H9 (cell line): ENCODE measurements at regions not wholly inside any gene's neighbourhood (a gene's known extent, or its start where the extent isn't known, plus 50 kb on each side); places are given as distances from the start of the nearest gene placed in this dataset.

Experiments
- DNase-seq: peaks from one replicate; pipeline ENCODE4 v3.0.0-alpha.2; 2017
- H2AFZ ChIP-seq: one replicate; pipeline ENCODE4 v1.6.1; 2013; ENCODE audit warnings: mild to moderate bottlenecking, low read length, control low read depth, moderate library complexity
- H2AK5ac ChIP-seq: 2 replicates; pipeline ENCODE4 v1.6.1; 2013; ENCODE audit warnings: low read length, control low read depth, mixed read lengths; ENCODE audit not compliant: insufficient read length
- H2BK120ac ChIP-seq: one replicate; pipeline ENCODE4 v1.6.1; 2013; ENCODE audit warnings: low read depth, mild to moderate bottlenecking, low read length, control low read depth, inconsistent platforms; ENCODE audit not compliant: poor library complexity, severe bottlenecking
- H2BK12ac ChIP-seq: 2 replicates; pipeline ENCODE4 v1.6.1; 2013; ENCODE audit warnings: low read length, control low read depth, mixed read lengths, low read depth; ENCODE audit not compliant: insufficient read length
- H2BK15ac ChIP-seq: 2 replicates; pipeline ENCODE4 v1.6.1; 2013; ENCODE audit warnings: low read depth, low read length, control low read depth
- H2BK20ac ChIP-seq: one replicate; pipeline ENCODE4 v1.6.1; 2013; ENCODE audit warnings: low read depth, mild to moderate bottlenecking, low read length, control low read depth, inconsistent platforms; ENCODE audit not compliant: poor library complexity, severe bottlenecking
- H2BK5ac ChIP-seq: 2 replicates; pipeline ENCODE4 v1.6.1; 2013; ENCODE audit warnings: low read length, control low read depth, mixed read lengths; ENCODE audit not compliant: insufficient read length
- H3K14ac ChIP-seq: 2 replicates; pipeline ENCODE4 v1.6.1; 2013; ENCODE audit warnings: low read length, control low read depth; ENCODE audit not compliant: insufficient read depth
- H3K18ac ChIP-seq: 2 replicates; pipeline ENCODE4 v1.6.1; 2013; ENCODE audit warnings: low read depth, mild to moderate bottlenecking, mixed read lengths, low read length, control low read depth; ENCODE audit not compliant: insufficient read length
- H3K23ac ChIP-seq: 2 replicates; pipeline ENCODE4 v1.6.1; 2013; ENCODE audit warnings: low read length, control low read depth, mixed read lengths, low read depth; ENCODE audit not compliant: insufficient read length
- H3K23me2 ChIP-seq: 2 replicates; pipeline ENCODE4 v1.6.1; 2013; ENCODE audit warnings: low read depth, mild to moderate bottlenecking, mixed read lengths, low read length, control low read depth; ENCODE audit not compliant: insufficient read length, poor library complexity, severe bottlenecking
- H3K27ac ChIP-seq: 2 replicates; pipeline ENCODE4 v1.5.1; 2013; ENCODE audit warnings: low read length, control low read depth, mixed read lengths, low read depth; ENCODE audit not compliant: insufficient read length
- H3K27me3 ChIP-seq: 2 replicates; pipeline ENCODE4 v1.6.1; 2013; ENCODE audit warnings: low read length, control low read depth, inconsistent platforms; ENCODE audit not compliant: insufficient read depth
- H3K4ac ChIP-seq: 2 replicates; pipeline ENCODE4 v1.6.1; 2013; ENCODE audit warnings: low read depth, mild to moderate bottlenecking, control low read depth, inconsistent platforms, low read length, moderate library complexity
- H3K4me1 ChIP-seq: 2 replicates; pipeline ENCODE4 v1.6.1; 2013; ENCODE audit warnings: low read length, control low read depth, inconsistent platforms; ENCODE audit not compliant: insufficient read depth
- H3K4me2 ChIP-seq: 2 replicates; pipeline ENCODE4 v1.6.1; 2013; ENCODE audit warnings: low read length, control low read depth, mixed read lengths; ENCODE audit not compliant: insufficient read length, insufficient read depth
- H3K56ac ChIP-seq: 2 replicates; pipeline ENCODE4 v1.6.1; 2013; ENCODE audit warnings: low read depth, mild to moderate bottlenecking, mixed read lengths, low read length, control low read depth; ENCODE audit not compliant: insufficient read length
- H3K79me1 ChIP-seq: 2 replicates; pipeline ENCODE4 v1.6.1; 2013; ENCODE audit warnings: low read depth, mild to moderate bottlenecking, moderate library complexity, low read length, control low read depth, inconsistent platforms; ENCODE audit not compliant: insufficient read depth, poor library complexity, severe bottlenecking
- H3K79me2 ChIP-seq: 2 replicates; pipeline ENCODE4 v1.6.1; 2013; ENCODE audit warnings: low read length, control low read depth, inconsistent platforms; ENCODE audit not compliant: insufficient read depth
- H3K9ac ChIP-seq: 2 replicates; pipeline ENCODE4 v1.6.1; 2013; ENCODE audit warnings: low read length, control low read depth, mixed read lengths; ENCODE audit not compliant: insufficient read length; ENCODE audit errors: extremely low read depth
- H3K9me3 ChIP-seq: one replicate; pipeline ENCODE4 v1.6.1; 2013; ENCODE audit warnings: low read depth, low read length, inconsistent platforms; ENCODE audit not compliant: control insufficient read depth
- H3T11ph ChIP-seq: one replicate; pipeline ENCODE4 v1.6.1; 2013; ENCODE audit warnings: mild to moderate bottlenecking, low read length, control low read depth, inconsistent platforms
- H4K20me1 ChIP-seq: one replicate; pipeline ENCODE4 v1.6.1; 2013; ENCODE audit not compliant: control insufficient read depth, insufficient read length, insufficient read depth
- H4K5ac ChIP-seq: 2 replicates; pipeline ENCODE4 v1.6.1; 2013; ENCODE audit warnings: low read depth, mild to moderate bottlenecking, mixed read lengths, low read length, control low read depth; ENCODE audit not compliant: insufficient read length
- H4K8ac ChIP-seq: replicated peaks from 2 replicates; pipeline ENCODE4 v1.6.1; 2013; ENCODE audit warnings: low read length, control low read depth, mixed read lengths, low read depth; ENCODE audit not compliant: insufficient read length
- H4K91ac ChIP-seq: 2 replicates; pipeline ENCODE4 v1.6.1; 2013; ENCODE audit warnings: low read depth, mild to moderate bottlenecking, moderate library complexity, mixed read lengths, low read length, control low read depth; ENCODE audit not compliant: insufficient read length
- H3K27ac Mint-ChIP-seq, 3 experiments: 2 replicates in 2 of 3; 3 replicates in 1 of 3; pipeline ENCODE4 v1.8.0; 2020 to 2021; ENCODE audit warnings: mixed read lengths in 3 of 3, mild to moderate bottlenecking in 1 of 3, moderate library complexity in 1 of 3
- H3K27me3 Mint-ChIP-seq: 2 replicates; pipeline ENCODE4 v1.8.0; 2021; ENCODE audit warnings: low read depth, mild to moderate bottlenecking, moderate library complexity, mixed read lengths
- H3K36me3 Mint-ChIP-seq, 3 experiments: 2 replicates in 2 of 3; 3 replicates in 1 of 3; pipeline ENCODE4 v1.8.0; 2020 to 2021; ENCODE audit warnings: low read depth in 3 of 3, mixed read lengths in 3 of 3; ENCODE audit not compliant: insufficient read depth in 1 of 3
- H3K4me1 Mint-ChIP-seq, 2 experiments: 2 replicates each; pipeline ENCODE4 v1.8.0; 2020; ENCODE audit warnings: mixed read lengths in 2 of 2
- H3K4me3 Mint-ChIP-seq, 2 experiments: 2 replicates in 1 of 2; 3 replicates in 1 of 2; pipeline ENCODE4 v1.8.0; 2020 to 2021; ENCODE audit warnings: mild to moderate bottlenecking in 2 of 2, mixed read lengths in 2 of 2, moderate library complexity in 1 of 2
- H3K9me3 Mint-ChIP-seq, 2 experiments: 2 replicates in 1 of 2; 3 replicates in 1 of 2; pipeline ENCODE4 v1.8.0; 2020; ENCODE audit warnings: mild to moderate bottlenecking in 2 of 2, mixed read lengths in 2 of 2, moderate library complexity in 1 of 2
- CTCF ChIP-seq: fragments of 200-600 bp; sonication (generic); conservative IDR thresholded peaks from 3 replicates; pipeline ENCODE4 v1.8.0; 2021; ENCODE audit warnings: antibody characterized with exemption, mild to moderate bottlenecking
- WGBS: extraction: QIAGEN DNeasy Blood & Tissue Kit; methylation state at CpG from one replicate; pipeline ENCODE4 v1.1.7; 2013; ENCODE audit warnings: missing lambda C conversion rate, low lambda C conversion rate, mixed read lengths; ENCODE audit not compliant: insufficient read length; ENCODE audit errors: extremely low coverage; 5-methylcytosine and 5-hydroxymethylcytosine counted together

GRCh38 chr14:43157661-43158060, 1349.4 kb downstream of the FSCB start:
- Mint-ChIP-seq H3K27me3 (no peaks in the 10 kb centered on the region), H3K36me3 (no peaks in the 10 kb centered on the region), H3K27ac (no peak overlapping the region), H3K4me3 (no peak overlapping the region), H3K9me3 (no peaks in the 10 kb centered on the region), H3K4me1 (no peaks in the 10 kb centered on the region)
- H4K5ac ChIP-seq, result no peak overlapping the region
- H3K4ac ChIP-seq, result no peak overlapping the region
- H2AFZ ChIP-seq, result no peak overlapping the region
- no peak for DNase-seq
- no peak overlapping the region for H3K4me2 ChIP-seq
- H3K14ac ChIP-seq, result no peak overlapping the region
- no peaks in the 10 kb centered on the region for H3K23me2 ChIP-seq
- no peak overlapping the region for H2AK5ac ChIP-seq
- H2BK12ac ChIP-seq, result no peak overlapping the region
- H3K79me2 ChIP-seq, result no peaks in the 10 kb centered on the region
- H3K27me3 ChIP-seq, result no peaks in the 10 kb centered on the region
- H3K9me3 ChIP-seq, result no peaks in the 10 kb centered on the region
- H4K91ac ChIP-seq, result no peak overlapping the region
- WGBS, result no CpG with 5 or more reads among the region's 2 CpGs
- H3T11ph ChIP-seq, result no peak overlapping the region
- no peak overlapping the region for H2BK20ac ChIP-seq
- H4K20me1 ChIP-seq, result no peaks in the 10 kb centered on the region
- H3K9ac ChIP-seq, result no peak overlapping the region
- no peaks in the 10 kb centered on the region for H3K79me1 ChIP-seq
- TF ChIP-seq CTCF, result no peak
- no peak overlapping the region for H2BK5ac ChIP-seq
- no peak overlapping the region for H2BK15ac ChIP-seq
- H3K4me1 ChIP-seq, result no peaks in the 10 kb centered on the region
- H3K56ac ChIP-seq, result no peak overlapping the region
- no peak overlapping the region for H4K8ac ChIP-seq
- no peak overlapping the region for H3K18ac ChIP-seq
- no peak overlapping the region for H3K27ac ChIP-seq
- H2BK120ac ChIP-seq, result no peak overlapping the region
- no peak overlapping the region for H3K23ac ChIP-seq
